Motor neuron (in vitro differentiated cells): ENCODE measurements at regions not wholly inside any gene's neighbourhood (a gene's known extent, or its start where the extent isn't known, plus 50 kb on each side); places are given as distances from the start of the nearest gene placed in this dataset.
"Not testable (repeated sequence)": the region's sequence is repeated elsewhere in the genome, so short reads cannot be mapped to it uniquely, and the experiment has no call there.

Source experiments
- ATAC-seq, 8 experiments: fragments of 200-7000 bp; cut with Tn5 transposase; replicated peaks in 6 of 8; 2 replicates each; pipeline ENCODE4 v1.8.0; 2021; ENCODE audit warnings: mild to moderate bottlenecking in 8 of 8, moderate library complexity in 8 of 8
- H3K27ac ChIP-seq, 2 donors: fragments of 250-450 bp; sonication (Bioruptor Pico); 2 replicates each; pipeline ENCODE4 v1.9.0; 2021; ENCODE audit warnings: antibody characterized with exemption in 2 of 2, mild to moderate bottlenecking in 2 of 2, moderate library complexity in 1 of 2
- H3K4me1 ChIP-seq, 2 donors: fragments of 250-450 bp; sonication (Bioruptor Pico); replicated peaks in 1 of 2; 2 replicates each; pipeline ENCODE4 v1.6.1; 2021; ENCODE audit warnings: antibody characterized with exemption in 2 of 2, mild to moderate bottlenecking in 2 of 2, moderate library complexity in 1 of 2
- H3K4me3 ChIP-seq, 5 donors: fragments of 250-450 bp; sonication (Bioruptor Pico); 2 replicates each; pipeline ENCODE4 v1.9.0; 2021; ENCODE audit warnings: antibody characterized with exemption in 5 of 5, mild to moderate bottlenecking in 5 of 5, moderate library complexity in 4 of 5
- WGBS, 10 experiments: fragments of 450-650 bp; shearing (Covaris generic); methylation state at CpG; one replicate each; pipeline ENCODE4 v1.0.0; 2022; 5-methylcytosine and 5-hydroxymethylcytosine counted together
- in situ Hi-C, 9 experiments: fragments of 400-800 bp; cut with MboI; loops; one replicate each; pipeline ENCODE4 v1.15.0; 2021; ENCODE audit warnings: low sequenced_read_pairs in 9 of 9, low pct_unique_long_range_greater_than_20kb in 2 of 9; ENCODE audit not compliant: unreplicated experiment in 9 of 9

DNA sequence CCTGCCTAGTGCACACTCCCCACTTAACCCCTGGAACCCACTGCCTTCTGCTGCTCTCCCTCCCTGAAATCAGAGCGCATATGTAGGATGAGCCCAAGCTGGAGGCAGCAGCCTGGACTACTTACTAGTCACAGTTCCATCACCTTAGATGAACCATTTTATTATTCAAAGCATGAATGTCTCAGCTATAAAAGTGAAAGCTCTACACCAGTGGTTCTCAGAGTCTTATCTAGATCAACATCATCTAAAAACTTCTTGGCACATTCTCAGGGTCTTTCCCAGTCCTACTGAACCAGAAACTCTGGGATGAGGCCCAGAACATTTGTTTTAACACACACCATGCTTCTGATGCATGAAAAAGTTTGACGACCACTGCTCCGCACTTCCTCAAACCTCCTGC is 100.3 kb upstream of the ANK3 start:
- Histone ChIP-seq H3K4me3 (no peak overlapping the region), H3K4me1 (peaks cover 1 to 3% of the 10 kb centered on the region in 2 donors), H3K27ac (no peak overlapping the region)
- 60 to 100% (median 86%) methylated on average over 1 to 3 of the region's 3 CpGs; no CpG with 5 or more reads in 1 of the 10 experiments for WGBS, 10 experiments
- in situ Hi-C loops = no loop called here
- no peak for ATAC-seq

DNA sequence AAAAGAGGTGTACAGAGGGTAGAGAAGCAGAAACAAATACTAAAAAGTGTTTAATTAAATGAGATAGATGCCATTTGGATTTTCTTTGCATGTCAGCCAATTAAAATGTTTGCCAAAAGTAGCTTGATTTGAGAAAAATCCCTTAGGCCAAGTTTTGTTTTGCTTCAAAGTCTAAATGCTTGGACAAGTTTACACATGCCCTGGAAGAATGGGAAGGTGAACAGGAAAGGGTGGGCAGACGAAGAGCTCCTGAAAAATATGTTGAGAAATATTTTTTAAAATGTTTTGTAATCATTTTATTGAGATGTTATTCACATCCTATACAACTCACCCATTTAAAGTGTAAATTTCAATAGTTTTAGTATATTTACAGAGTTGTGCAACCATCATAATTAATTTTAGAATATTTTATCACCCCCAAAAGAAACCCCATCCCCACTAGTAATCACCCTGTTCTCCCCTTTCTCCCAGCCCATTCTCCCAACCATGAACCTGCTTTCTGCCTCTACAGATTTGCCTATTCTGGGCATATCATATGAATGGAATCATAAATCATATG is 98.5 kb upstream of the ANK3 start:
- no peak overlapping the region for H3K4me3 ChIP-seq
- in situ Hi-C loops = no loop called here
- no peak for ATAC-seq
- H3K4me1 ChIP-seq = no peaks in the 10 kb centered on the region
- H3K27ac ChIP-seq = no peak overlapping the region
- WGBS, 10 experiments = 43 to 100% (median 86%) methylated on average over 1 of the region's 1 CpG; no CpG with 5 or more reads in 3 of the 10 experiments

DNA sequence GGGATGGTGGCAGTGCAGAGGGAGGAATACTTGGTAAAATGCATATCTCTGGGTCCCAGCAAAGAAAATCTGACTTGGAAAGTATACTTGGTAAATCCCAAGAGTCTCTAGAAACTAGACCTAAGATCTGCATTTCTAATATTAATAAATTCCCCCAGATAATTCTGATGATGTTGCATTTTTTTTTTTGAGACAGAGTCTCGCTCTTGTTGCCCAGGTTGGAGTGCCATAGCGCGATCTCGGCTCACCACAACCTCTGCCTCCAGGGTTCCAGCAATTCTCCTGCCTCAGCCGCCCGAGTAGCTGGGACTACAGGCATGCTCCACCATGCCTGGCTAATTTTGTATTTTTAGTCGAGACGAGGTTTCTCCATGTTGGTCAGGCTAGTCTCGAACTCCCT is 97.9 kb upstream of the ANK3 start:
- no peak overlapping the region for H3K27ac ChIP-seq
- ATAC-seq = no peak
- in situ Hi-C loops = no loop called here
- no peaks in the 10 kb centered on the region for H3K4me1 ChIP-seq
- WGBS, 10 experiments = 33 to 100% (median 100%) methylated on average over 1 to 9 of the region's 9 CpGs; no CpG with 5 or more reads in 1 of the 10 experiments
- no peak overlapping the region for H3K4me3 ChIP-seq

DNA sequence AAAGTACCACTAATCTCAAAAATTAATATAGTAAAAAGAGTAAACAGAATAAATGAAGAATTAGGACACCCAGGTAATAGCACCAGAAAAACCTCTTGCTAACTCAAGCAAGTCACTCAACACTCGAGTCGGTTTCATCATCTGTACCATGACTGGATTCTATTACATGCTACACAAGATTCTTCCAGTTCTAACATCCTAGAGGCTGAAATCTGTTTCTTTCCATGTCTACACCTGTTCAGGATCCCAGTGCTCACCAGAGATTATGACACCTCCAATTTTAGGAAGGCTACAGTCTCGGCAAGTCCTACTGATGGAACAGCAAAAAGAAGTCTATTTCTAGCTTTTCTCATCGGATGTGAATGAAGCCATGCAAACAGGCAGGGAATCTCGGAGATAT is 95.3 kb upstream of the ANK3 start:
- peaks cover 0 to under 1% of the 10 kb centered on the region in 2 donors for H3K4me1 ChIP-seq
- WGBS, 10 experiments = 67 to 94% (median 90%) methylated on average over 2 to 5 of the region's 5 CpGs; no CpG with 5 or more reads in 3 of the 10 experiments
- in situ Hi-C loops = no loop called here
- no peak overlapping the region for H3K27ac ChIP-seq
- H3K4me3 ChIP-seq = no peak overlapping the region
- ATAC-seq = no peak

DNA sequence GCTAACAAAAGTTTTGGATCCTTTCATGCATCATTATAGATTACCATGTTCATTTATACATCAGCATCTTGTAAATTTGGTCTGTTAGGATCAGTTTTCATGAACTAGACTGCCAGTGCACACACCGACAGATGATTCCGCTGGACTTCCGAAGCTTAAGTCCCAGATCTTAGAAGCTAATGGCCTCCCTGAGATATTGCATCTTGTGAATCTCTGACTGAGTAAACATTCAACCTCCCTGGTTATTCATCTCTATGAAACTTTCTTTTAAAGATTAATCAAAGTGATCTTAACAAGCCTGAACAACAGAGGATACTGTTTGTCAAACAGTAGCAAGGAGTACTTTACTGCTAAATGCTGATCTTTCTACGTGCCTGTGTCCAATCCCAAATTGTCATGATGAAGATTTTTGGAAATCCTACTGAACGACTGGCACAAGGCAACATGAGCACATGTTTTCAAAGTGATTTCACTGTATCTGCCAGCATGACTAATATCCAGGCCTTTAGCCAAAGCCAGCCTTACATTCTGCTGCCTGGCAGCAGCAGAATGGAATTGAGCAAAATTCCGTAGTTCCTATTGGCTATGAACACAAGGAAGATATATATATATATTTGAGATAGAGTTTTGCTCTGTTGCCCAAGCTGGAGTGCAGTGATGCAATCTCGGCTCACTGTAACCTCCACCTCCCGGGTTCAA is 91.3 kb upstream of the ANK3 start:
- 24 to 95% (median 82%) methylated on average over 2 to 8 of the region's 8 CpGs; no CpG with 5 or more reads in 1 of the 10 experiments for WGBS, 10 experiments
- Histone ChIP-seq H3K4me1 (peaks cover 3 to 18% of the 10 kb centered on the region in 2 donors), H3K27ac (no peak overlapping the region), H3K4me3 (no peak overlapping the region)
- in situ Hi-C loops = no loop called here
- peak in 4 of 8 experiments; percentile 36 to 88 (median 78) for ATAC-seq

DNA sequence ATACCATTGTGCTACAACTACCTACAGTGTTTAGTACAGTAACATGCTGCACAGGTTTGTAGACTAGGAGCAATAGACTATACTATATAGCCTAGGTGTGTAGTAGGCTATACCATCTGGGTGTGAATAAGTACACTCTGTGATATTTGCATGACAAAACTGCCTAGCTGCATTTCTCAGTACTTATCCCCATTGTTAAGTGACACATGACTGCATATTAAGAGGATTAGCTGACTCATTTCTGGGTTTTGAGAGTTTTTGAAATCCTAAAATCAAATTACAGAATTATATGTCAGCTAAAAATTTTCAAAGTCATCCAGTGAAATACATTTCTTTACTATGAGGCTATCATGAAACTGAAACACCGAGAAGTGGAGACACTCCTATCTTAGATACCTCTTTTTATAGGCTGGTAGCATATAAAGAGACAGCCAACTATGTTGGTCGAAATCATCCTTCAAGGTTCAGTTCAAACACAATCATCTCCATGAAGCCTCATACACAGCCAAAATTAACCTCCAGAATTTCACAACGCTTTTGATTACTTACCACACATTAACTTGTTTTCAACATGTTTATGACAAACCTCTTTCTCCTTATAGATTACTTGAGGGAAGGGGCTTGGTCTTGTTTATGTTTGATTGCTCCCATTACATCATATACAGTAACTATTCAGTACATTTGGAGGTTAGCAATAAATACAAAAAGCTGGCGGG is 89.8 kb upstream of the ANK3 start:
- ATAC-seq = peak in 7 of 8 experiments; percentile 35 to 59 (median 45)

DNA sequence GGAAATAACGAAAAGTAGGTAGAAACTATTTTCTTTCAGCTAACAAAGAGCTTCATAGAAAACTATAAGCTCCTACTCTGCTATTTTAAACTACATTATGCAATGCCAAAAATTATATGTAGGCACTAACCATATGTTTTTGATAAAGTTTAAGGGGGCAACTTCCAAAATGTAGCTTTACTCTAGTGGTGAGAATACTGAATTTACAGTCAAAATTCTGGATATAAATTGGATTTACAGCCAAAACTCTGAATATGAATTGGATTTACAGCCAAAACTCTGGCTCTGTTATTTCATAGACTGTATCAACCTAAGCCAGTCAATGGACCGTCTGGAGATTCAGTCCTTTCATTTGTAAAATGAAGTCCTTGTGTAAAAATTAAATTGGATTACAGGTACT is 86.8 kb upstream of the ANK3 start:
- 70 to 100% (median 85%) methylated on average over 1 to 2 of the region's 2 CpGs for WGBS, 10 experiments
- no peak for ATAC-seq
- no peak overlapping the region for H3K27ac ChIP-seq
- peaks cover 3 to 26% of the 10 kb centered on the region in 2 donors for H3K4me1 ChIP-seq
- H3K4me3 ChIP-seq = no peak overlapping the region
- in situ Hi-C loops = no loop called here

More for the DNA sequence above, 89.8 kb upstream of the ANK3 start:
- peaks cover 3 to 18% of the 10 kb centered on the region in 2 donors for H3K4me1 ChIP-seq
- 76 to 100% (median 86%) methylated on average over 2 to 4 of the region's 4 CpGs; no CpG with 5 or more reads in 2 of the 10 experiments for WGBS, 10 experiments
- H3K4me3 ChIP-seq = no peak overlapping the region
- no peak overlapping the region for H3K27ac ChIP-seq
- in situ Hi-C loops = no loop called here

DNA sequence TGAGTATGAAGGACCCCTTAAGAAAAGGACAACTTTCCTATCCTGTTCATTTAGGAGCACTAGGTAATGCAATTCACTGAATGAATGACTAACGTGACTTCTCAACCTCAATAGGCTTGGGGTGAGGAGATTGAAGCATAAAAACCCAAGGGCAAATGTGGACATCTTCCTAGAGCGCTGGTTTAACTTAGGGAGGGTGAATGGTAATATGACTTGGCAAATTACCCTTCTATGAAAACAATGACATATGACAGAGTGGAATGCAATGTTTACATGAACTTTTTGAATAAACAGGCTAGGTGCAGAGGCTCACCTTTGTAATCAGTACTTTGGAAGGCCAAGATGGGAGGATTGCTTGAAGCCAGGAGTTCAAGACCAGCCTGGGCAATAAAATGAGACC is 83.9 kb upstream of the ANK3 start:
- in situ Hi-C loops = loop anchor here in 2 of 9 experiments (25.0 kb wide), 2 partner anchors 164 to 289 kb away; no protein-coding TSS in a partner anchor
- no peak overlapping the region for H3K4me3 ChIP-seq
- peak in 1 of 8 experiments; percentile 59 for ATAC-seq
- H3K4me1 ChIP-seq = peaks cover 0 to 11% of the 10 kb centered on the region in 2 donors
- no peak overlapping the region for H3K27ac ChIP-seq
- 40 to 100% (median 85%) methylated on average over 1 to 2 of the region's 2 CpGs; no CpG with 5 or more reads in 2 of the 10 experiments for WGBS, 10 experiments

DNA sequence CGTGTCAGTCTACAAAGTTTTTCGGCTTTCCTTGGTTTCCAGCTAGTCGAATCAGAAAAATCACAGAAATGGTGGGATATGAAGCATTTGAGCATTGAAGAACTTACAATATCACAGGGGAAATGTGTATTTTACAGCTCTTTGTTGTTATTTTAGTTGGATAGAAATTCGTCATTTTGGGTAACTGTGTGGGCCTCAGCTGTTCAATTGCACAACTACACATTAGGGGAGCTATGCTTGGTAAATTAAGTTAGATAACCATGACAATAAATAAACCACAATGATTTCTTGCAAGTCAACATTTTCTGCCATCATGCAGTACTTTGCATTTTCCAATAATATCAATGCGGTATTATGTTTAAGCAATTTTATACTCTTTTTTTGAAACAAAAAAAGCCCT is 80.4 kb upstream of the ANK3 start:
- 83 to 100% (median 89%) methylated on average over 3 to 5 of the region's 5 CpGs for WGBS, 10 experiments
- Histone ChIP-seq H3K4me3 (no peak overlapping the region), H3K27ac (no peak overlapping the region), H3K4me1 (peaks cover 0 to 8% of the 10 kb centered on the region in 2 donors)
- in situ Hi-C loops = loop anchor here in 2 of 9 experiments (25.0 kb wide), 2 partner anchors 167 to 292 kb away; no protein-coding TSS in a partner anchor
- no peak for ATAC-seq

DNA sequence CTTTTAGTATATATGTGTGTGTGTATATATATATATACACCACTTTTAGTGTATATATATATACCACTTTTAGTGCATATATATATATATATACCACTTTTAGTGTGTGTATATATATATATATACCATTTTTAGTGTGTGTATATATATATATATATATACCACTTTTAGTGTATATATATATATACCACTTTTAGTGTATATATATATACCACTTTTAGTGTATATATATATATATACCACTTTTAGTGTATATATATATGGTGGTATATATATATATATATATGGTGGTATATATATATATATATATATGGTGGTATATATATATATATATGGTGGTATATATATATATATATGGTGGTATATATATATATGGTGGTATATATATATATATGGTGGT is 79.5 kb upstream of the ANK3 start:
- ATAC-seq = not testable (repeated sequence)

DNA sequence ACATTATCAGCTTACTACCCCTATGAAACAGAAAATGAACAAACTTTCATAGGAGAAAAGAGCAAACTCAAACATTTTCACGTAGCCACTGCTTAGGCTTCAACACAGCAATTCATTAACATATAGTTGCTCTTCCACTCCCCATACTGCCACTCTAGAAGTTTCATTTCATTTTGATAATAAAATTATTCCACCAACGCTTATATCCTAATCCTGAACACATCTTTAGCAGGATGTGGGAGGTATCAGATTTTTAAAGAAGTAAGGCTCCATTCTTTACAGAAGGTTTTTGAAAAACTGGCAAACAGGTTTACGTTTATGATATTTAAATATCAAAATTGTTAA is 77.5 kb upstream of the ANK3 start:
- Histone ChIP-seq H3K27ac (no peak overlapping the region), H3K4me1 (peaks cover 0 to 7% of the 10 kb centered on the region in 2 donors), H3K4me3 (no peak overlapping the region)
- ATAC-seq = no peak
- WGBS, 10 experiments = 0 to 91% (median 78%) methylated on average over 1 to 3 of the region's 3 CpGs
- in situ Hi-C loops = loop anchor here in 2 of 9 experiments (25.0 kb wide), 2 partner anchors 170 to 295 kb away; no protein-coding TSS in a partner anchor

More for the DNA sequence above, 79.5 kb upstream of the ANK3 start:
- in situ Hi-C loops = loop anchor here in 2 of 9 experiments (25.0 kb wide), 2 partner anchors 168 to 293 kb away; no protein-coding TSS in a partner anchor
- H3K4me3 ChIP-seq, H3K4me1 ChIP-seq, H3K27ac ChIP-seq: not testable (repeated sequence)

DNA sequence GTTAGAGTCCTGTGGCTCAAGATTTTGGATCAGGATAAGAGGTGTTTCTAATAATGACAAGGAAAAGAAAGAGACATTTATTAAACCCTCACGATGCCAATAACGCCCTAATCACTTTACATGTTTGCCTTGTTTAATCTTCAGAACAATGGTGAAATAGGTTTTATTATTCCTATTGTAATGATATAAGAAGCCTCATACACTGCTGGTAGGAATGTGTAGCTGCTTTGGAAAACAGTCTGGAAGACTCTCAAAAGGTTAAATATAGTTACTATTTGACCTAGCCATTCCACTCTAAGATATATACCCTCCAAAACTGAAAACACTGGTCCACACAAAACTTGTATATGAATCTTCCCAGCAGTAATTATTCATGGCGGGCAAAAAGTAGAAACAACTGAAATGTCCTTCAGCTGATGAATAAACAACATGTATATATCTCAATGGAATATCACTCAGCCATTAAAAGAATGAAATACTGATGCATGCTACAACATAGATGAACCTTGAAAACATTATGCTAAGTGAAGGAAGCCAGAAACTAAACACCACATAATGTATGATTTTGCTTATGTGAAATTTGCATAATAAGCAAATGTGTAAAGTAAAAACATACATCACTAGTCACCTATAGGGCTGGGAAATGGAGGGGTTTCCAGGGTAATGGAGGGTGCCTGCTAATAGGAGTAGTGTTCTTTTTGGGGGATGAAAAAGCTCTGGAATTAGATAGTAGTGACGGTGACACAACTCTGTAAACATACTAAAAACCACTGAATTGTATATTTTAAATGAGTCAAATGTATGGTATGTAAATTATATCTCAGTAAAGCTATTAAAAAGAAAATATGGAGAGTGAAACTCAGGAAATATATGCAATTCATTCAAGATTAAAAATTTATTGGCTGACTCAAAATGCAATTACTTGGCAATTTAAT is 76.9 kb upstream of the ANK3 start:
- WGBS, 10 experiments = 47 to 100% (median 85%) methylated on average over 1 to 4 of the region's 4 CpGs
- Histone ChIP-seq H3K4me3 (no peak overlapping the region), H3K27ac (no peak overlapping the region), H3K4me1 (peaks cover 0 to under 1% of the 10 kb centered on the region in 2 donors)
- in situ Hi-C loops = loop anchor here in 2 of 9 experiments (25.0 kb wide), 2 partner anchors 171 to 296 kb away; no protein-coding TSS in a partner anchor
- peak in 1 of 8 experiments; percentile 25 for ATAC-seq
